AG04449 (cell line): ENCODE measurements at regions not wholly inside any gene's neighbourhood (a gene's known extent, or its start where the extent isn't known, plus 50 kb on each side); places are given as distances from the start of the nearest gene placed in this dataset.

Experiments used
- CTCF ChIA-PET: fragments of 350-600 bp; formaldehyde crosslinking; extraction: SDS; loops from one replicate; lab custom pipeline; 2021; ENCODE audit warnings: antibody characterized with exemption; lab: Yijun Ruan, JAX
- POLR2A ChIA-PET: fragments of 400-600, 350-600 bp; formaldehyde crosslinking; extraction: SDS; loops from one replicate; lab custom pipeline; 2020; ENCODE audit warnings: antibody characterized with exemption, inconsistent platforms; lab: Yijun Ruan, JAX
- DNase-seq: peaks from one replicate; pipeline ENCODE4 v3.0.0-alpha.2; 2010; ENCODE audit warnings: low read depth, low spot score
- H3K4me3 ChIP-seq: 2 replicates; pipeline ENCODE4 v1.5.1; 2011; ENCODE audit warnings: low read depth, mild to moderate bottlenecking, control low read depth, low read length
- CTCF ChIP-seq: IDR thresholded peaks from one replicate; pipeline ENCODE4 v1.5.1; 2011; ENCODE audit warnings: mild to moderate bottlenecking, moderate library complexity, low read length, control low read depth, inconsistent platforms; ENCODE audit not compliant: insufficient read depth; ENCODE audit errors: missing control alignments

GRCh38 chr1:181327796-181328195, 155.5 kb upstream of the CACNA1E start:
- DNase-seq: no peak
- no peak overlapping the region for H3K4me3 ChIP-seq
- ChIA-PET POLR2A (no interaction called here), CTCF (no interaction called here)
- TF ChIP-seq CTCF: no peak

GRCh38 chr1:181334724-181335123, 148.6 kb upstream of the CACNA1E start:
- POLR2A ChIA-PET: no interaction called here
- TF ChIP-seq CTCF: no peak

GRCh38 chr1:181335631-181336030, 147.7 kb upstream of the CACNA1E start:
- ChIA-PET POLR2A (no interaction called here), CTCF (no interaction called here)
- H3K4me3 ChIP-seq: no peak overlapping the region
- DNase-seq: no peak
- no peak for TF ChIP-seq CTCF

More at GRCh38 chr1:181334724-181335123, 148.6 kb upstream of the CACNA1E start:
- DNase-seq: no peak
- H3K4me3 ChIP-seq: no peak overlapping the region
- CTCF ChIA-PET: no interaction called here

GRCh38 chr1:181341026-181341632, 142.2 kb upstream of the CACNA1E start:
- no peak for DNase-seq
- TF ChIP-seq CTCF: no peak
- H3K4me3 ChIP-seq: no peak overlapping the region
- ChIA-PET CTCF (no interaction called here), POLR2A (no interaction called here)

GRCh38 chr1:181344091-181344490, 139.2 kb upstream of the CACNA1E start:
- ChIA-PET POLR2A (no interaction called here), CTCF (no interaction called here)
- no peak for DNase-seq
- TF ChIP-seq CTCF: no peak
- H3K4me3 ChIP-seq: no peak overlapping the region

GRCh38 chr1:181345146-181345545, 138.2 kb upstream of the CACNA1E start:
- ChIA-PET CTCF (no interaction called here), POLR2A (no interaction called here)
- no peak for TF ChIP-seq CTCF

More at GRCh38 chr1:181345146-181345545, 138.2 kb upstream of the CACNA1E start:
- no peak overlapping the region for H3K4me3 ChIP-seq
- no peak for DNase-seq
